ENCODE measurements at regions not wholly inside any gene's neighbourhood (a gene's known extent, or its start where the extent isn't known, plus 50 kb on each side); places are given as distances from the start of the nearest gene placed in this dataset.
"Not testable (repeated sequence)": the region's sequence is repeated elsewhere in the genome, so short reads cannot be mapped to it uniquely, and the experiment has no call there.

DNA sequence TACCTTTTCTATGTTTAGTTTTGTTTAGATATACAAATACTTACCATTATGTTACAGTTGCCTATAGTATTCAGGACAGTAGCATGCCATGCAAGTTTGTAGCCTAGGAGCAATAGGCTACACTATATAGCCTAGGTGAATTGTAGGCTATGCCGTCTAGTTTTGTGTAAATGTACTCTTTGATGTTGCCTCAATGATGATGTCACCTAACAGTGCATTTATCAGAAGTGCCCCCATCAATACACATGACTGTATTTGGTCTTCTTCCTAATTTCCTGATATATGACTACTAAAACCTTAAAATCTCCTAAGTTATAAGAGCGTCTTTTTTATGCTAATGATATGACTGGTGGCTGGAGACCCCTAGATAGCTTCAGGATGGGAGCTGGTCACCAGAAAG, 394.4 kb upstream of the STXBP6 start (continued):
- TF ChIP-seq, protein P1, sequence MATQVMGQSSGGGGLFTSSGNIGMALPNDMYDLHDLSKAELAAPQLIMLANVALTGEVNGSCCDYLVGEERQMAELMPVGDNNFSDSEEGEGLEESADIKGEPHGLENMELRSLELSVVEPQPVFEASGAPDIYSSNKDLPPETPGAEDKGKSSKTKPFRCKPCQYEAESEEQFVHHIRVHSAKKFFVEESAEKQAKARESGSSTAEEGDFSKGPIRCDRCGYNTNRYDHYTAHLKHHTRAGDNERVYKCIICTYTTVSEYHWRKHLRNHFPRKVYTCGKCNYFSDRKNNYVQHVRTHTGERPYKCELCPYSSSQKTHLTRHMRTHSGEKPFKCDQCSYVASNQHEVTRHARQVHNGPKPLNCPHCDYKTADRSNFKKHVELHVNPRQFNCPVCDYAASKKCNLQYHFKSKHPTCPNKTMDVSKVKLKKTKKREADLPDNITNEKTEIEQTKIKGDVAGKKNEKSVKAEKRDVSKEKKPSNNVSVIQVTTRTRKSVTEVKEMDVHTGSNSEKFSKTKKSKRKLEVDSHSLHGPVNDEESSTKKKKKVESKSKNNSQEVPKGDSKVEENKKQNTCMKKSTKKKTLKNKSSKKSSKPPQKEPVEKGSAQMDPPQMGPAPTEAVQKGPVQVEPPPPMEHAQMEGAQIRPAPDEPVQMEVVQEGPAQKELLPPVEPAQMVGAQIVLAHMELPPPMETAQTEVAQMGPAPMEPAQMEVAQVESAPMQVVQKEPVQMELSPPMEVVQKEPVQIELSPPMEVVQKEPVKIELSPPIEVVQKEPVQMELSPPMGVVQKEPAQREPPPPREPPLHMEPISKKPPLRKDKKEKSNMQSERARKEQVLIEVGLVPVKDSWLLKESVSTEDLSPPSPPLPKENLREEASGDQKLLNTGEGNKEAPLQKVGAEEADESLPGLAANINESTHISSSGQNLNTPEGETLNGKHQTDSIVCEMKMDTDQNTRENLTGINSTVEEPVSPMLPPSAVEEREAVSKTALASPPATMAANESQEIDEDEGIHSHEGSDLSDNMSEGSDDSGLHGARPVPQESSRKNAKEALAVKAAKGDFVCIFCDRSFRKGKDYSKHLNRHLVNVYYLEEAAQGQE (IDR thresholded peaks at IDR 0.05), result no peak
- TF ChIP-seq SREBF2 (IDR thresholded peaks at IDR 0.05), result no peak
- no peak for TF ChIP-seq NPAS2 (CRISPR knock-in tag; IDR thresholded peaks at IDR 0.05; ENCODE audit: borderline replicate concordance)

DNA sequence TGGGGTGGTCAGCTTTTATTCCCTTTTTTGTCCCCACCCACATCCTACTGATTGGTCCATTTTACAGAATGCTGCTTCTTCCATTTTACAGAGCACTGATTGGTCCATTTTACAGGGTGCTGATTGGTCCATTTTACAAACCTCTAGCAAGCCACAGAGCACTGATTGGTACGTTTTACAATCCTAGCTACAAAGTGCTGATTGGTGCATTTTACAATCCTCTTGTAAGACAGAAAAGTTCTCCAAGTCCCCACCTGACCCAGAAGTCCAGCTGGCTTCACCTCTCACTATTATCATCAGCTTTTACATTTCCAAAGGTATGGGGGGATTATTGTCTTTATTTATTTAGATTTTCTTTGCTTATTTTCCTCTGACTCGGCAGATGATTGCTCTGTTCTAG, 390.4 kb upstream of the STXBP6 start:
- POLR2A ChIA-PET; FAIRE-seq; H3K4me3 ChIP-seq; ATAC-seq; H3K9me3 ChIP-seq; CTCF ChIA-PET; H3K4me2 ChIP-seq; H3K27ac ChIP-seq; DNase-seq (ENCODE audit: low read depth in 1 of 2, low spot score in 1 of 2); H3K4me1 ChIP-seq: not testable (repeated sequence)
- 2% methylated on average over 2 of the region's 2 CpGs for WGBS (ENCODE audit: missing lambda C conversion rate)
- peak; percentile 59 for TF ChIP-seq MAFK (IDR thresholded peaks at IDR 0.05; ENCODE audit: partially characterized antibody)

DNA sequence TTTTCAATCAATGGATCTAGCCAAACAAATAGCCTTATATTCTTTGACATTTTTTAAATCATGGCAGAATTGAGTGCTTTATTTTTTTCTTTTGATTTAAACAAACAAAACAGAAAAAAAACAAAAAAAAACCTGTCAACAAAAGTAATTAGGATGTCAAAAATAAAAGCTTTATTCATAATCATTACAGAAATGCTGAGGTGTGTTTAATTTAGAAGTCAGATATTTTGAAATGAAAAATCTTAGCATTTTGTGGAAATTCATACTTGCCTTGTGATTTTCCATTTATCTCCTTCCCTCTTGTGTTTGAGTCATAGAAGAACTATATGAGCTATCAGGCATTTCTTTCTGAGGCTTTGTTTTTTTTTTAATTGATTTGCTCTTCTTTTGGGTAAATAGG, 387.0 kb upstream of the STXBP6 start:
- Histone ChIP-seq H3K4me1 (no peaks in the 10 kb centered on the region), H3K4me3 (no peak overlapping the region), H3K4me2 (no peak overlapping the region), H3K9me3 (no peaks in the 10 kb centered on the region; the same call in 1 of the 3 replicates), H3K27ac (no peak overlapping the region)
- ChIA-PET CTCF (no interaction called here), POLR2A (no interaction called here)
- FAIRE-seq (no peak), DNase-seq (ENCODE audit: low read depth in 1 of 2, low spot score in 1 of 2) (no peak), ATAC-seq (no peak)
- TF ChIP-seq, protein P1 (IDR thresholded peaks at IDR 0.05), result no peak
- TF ChIP-seq NFE2L2 (conservative IDR thresholded peaks at IDR 0.05; ENCODE audit: low read length), result no peak
- TF ChIP-seq MAZ (IDR thresholded peaks at IDR 0.05; ENCODE audit: borderline replicate concordance, low read depth, low read length), result no peak
- TF ChIP-seq, protein P2, sequence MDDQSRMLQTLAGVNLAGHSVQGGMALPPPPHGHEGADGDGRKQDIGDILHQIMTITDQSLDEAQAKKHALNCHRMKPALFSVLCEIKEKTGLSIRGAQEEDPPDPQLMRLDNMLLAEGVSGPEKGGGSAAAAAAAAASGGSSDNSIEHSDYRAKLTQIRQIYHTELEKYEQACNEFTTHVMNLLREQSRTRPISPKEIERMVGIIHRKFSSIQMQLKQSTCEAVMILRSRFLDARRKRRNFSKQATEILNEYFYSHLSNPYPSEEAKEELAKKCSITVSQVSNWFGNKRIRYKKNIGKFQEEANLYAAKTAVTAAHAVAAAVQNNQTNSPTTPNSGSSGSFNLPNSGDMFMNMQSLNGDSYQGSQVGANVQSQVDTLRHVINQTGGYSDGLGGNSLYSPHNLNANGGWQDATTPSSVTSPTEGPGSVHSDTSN (IDR thresholded peaks at IDR 0.05), result no peak
- no peak for TF ChIP-seq SREBF2 (IDR thresholded peaks at IDR 0.05)
- no peak for TF ChIP-seq TP53 (CRISPR knock-in tag; IDR thresholded peaks at IDR 0.05)
- TF ChIP-seq CBX2 (IDR thresholded peaks at IDR 0.05; ENCODE audit: borderline replicate concordance, low read depth), result no peak
- TF ChIP-seq NR3C1 (IDR thresholded peaks at IDR 0.05), result no peak
- TF ChIP-seq FOXS1 (CRISPR knock-in tag; IDR thresholded peaks at IDR 0.05), result no peak
- TF ChIP-seq RCOR1 (IDR thresholded peaks at IDR 0.05; ENCODE audit: low read depth, low read length), result no peak

DNA sequence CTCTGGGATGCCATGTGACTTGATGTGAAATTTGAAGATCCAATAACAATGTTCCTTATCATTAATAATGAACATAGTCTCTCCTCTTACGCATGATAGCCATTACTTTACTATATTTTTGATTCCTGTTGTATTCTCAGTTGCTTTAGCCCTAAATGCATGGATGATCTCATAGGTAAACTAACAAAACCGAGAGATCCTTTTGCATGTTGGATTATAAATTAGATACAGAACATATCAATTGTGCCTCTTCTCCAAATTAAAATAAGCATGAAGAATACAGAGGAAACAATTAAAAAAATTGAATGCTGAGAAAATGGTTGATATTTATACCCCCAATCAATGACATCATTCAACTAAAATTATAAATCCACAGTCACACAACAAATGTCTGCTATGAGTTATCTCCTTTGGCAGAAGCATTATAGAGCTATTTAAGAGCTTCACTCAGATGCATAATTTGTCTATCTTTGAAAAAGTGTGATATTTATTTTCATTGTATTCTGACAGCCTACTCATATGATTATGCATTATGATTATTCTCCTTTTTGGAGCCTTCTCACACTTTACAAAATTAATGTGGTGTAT, 386.4 kb upstream of the STXBP6 start:
- Histone ChIP-seq H3K4me3 (no peak overlapping the region), H3K4me2 (no peak overlapping the region), H3K27ac (no peak overlapping the region), H3K9me3 (no peaks in the 10 kb centered on the region; the same call in 1 of the 3 replicates), H3K4me1 (no peaks in the 10 kb centered on the region)
- POLR2A ChIA-PET, result no interaction called here
- DNase-seq (ENCODE audit: low read depth in 1 of 2, low spot score in 1 of 2), result no peak
- FAIRE-seq, result no peak
- TF ChIP-seq RARB (CRISPR knock-in tag; IDR thresholded peaks at IDR 0.05) (no peak), SMC3 (IDR thresholded peaks at IDR 0.05) (no peak), CBX2 (IDR thresholded peaks at IDR 0.05; ENCODE audit: borderline replicate concordance, low read depth) (no peak)
- TF ChIP-seq, protein P3, sequence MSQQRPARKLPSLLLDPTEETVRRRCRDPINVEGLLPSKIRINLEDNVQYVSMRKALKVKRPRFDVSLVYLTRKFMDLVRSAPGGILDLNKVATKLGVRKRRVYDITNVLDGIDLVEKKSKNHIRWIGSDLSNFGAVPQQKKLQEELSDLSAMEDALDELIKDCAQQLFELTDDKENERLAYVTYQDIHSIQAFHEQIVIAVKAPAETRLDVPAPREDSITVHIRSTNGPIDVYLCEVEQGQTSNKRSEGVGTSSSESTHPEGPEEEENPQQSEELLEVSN (IDR thresholded peaks at IDR 0.05; ENCODE audit: borderline replicate concordance, low read depth), result no peak
- ATAC-seq, result no peak
- 2% methylated on average over 2 of the region's 2 CpGs for WGBS (ENCODE audit: missing lambda C conversion rate)
- CTCF ChIA-PET, result interaction anchor here (1.0 kb wide), 1 partner anchor 726 kb away, joined by 3 read pairs; no protein-coding TSS in a partner anchor
